ENCODE measurements at regions not wholly inside any gene's neighbourhood (a gene's known extent, or its start where the extent isn't known, plus 50 kb on each side); places are given as distances from the start of the nearest gene placed in this dataset.
"Not testable (repeated sequence)": the region's sequence is repeated elsewhere in the genome, so short reads cannot be mapped to it uniquely, and the experiment has no call there.

- DNase-seq: no peak
These were observed 230.9 kb upstream of the JARID2 start for GRCh38 chr6:15014958-15015357.

GRCh38 chr6:15016813-15017212 is 229.1 kb upstream of the JARID2 start:
- no peak for DNase-seq

GRCh38 chr6:15017261-15017660 is 228.6 kb upstream of the JARID2 start:
- DNase-seq: no peak

GRCh38 chr6:15017803-15018202 is 228.1 kb upstream of the JARID2 start:
- DNase-seq: no peak

- peak; percentile 50 for DNase-seq
These were observed 225.6 kb upstream of the JARID2 start for GRCh38 chr6:15020119-15020770.

- DNase-seq: no peak
These were observed 224.8 kb upstream of the JARID2 start for GRCh38 chr6:15021074-15021473.

GRCh38 chr6:15023018-15023417 is 222.9 kb upstream of the JARID2 start:
- not testable (repeated sequence) for DNase-seq

- no peak for DNase-seq
These were observed 222.4 kb upstream of the JARID2 start for GRCh38 chr6:15023448-15023847.

GRCh38 chr6:15025446-15025845 is 220.4 kb upstream of the JARID2 start:
- no peak for DNase-seq

- DNase-seq: peak; percentile 30
These were observed 219.0 kb upstream of the JARID2 start for GRCh38 chr6:15026832-15027231.

GRCh38 chr6:15027472-15027871 is 218.4 kb upstream of the JARID2 start:
- no peak for DNase-seq

- no peak for DNase-seq
These were observed 213.9 kb upstream of the JARID2 start for GRCh38 chr6:15032015-15032414.

GRCh38 chr6:15033850-15034203 is 212.0 kb upstream of the JARID2 start:
- DNase-seq: peak; percentile 92

GRCh38 chr6:15036690-15037245 is 209.1 kb upstream of the JARID2 start:
- DNase-seq: peak; percentile 85

GRCh38 chr6:15037253-15037652 is 208.6 kb upstream of the JARID2 start:
- no peak for DNase-seq

GRCh38 chr6:15038013-15038791 is 207.7 kb upstream of the JARID2 start:
- no peak for DNase-seq

- no peak for DNase-seq
These were observed 206.7 kb upstream of the JARID2 start for GRCh38 chr6:15039136-15039535.

GRCh38 chr6:15042938-15043337 is 202.9 kb upstream of the JARID2 start:
- DNase-seq: no peak

GRCh38 chr6:15044146-15044882 is 201.6 kb upstream of the JARID2 start:
- no peak for DNase-seq

GRCh38 chr6:15044948-15045347 is 200.9 kb upstream of the JARID2 start:
- no peak for DNase-seq

- DNase-seq: no peak
These were observed 199.1 kb upstream of the JARID2 start for GRCh38 chr6:15046751-15047150.

- DNase-seq: no peak
These were observed 197.5 kb upstream of the JARID2 start for GRCh38 chr6:15048367-15048766.

GRCh38 chr6:15058200-15059061 is 187.4 kb upstream of the JARID2 start:
- DNase-seq: peak; percentile 56

Measured in NCI-H2171 treated with DMSO at 0.1 percent for 48 hours (cell line).